Hepatocyte (in vitro differentiated cells): ENCODE measurements at regions not wholly inside any gene's neighbourhood (a gene's known extent, or its start where the extent isn't known, plus 50 kb on each side); places are given as distances from the start of the nearest gene placed in this dataset.

ENCODE experiments used
- DNase-seq: peaks from one replicate; pipeline ENCODE4 v3.0.0-alpha.2; 2016; ENCODE audit warnings: low spot score
- H2AFZ ChIP-seq: fragments of 200-600 bp; sonication (generic); 2 replicates; pipeline ENCODE4 v1.6.0; 2016; ENCODE audit warnings: antibody characterized with exemption, mild to moderate bottlenecking
- H3K27ac ChIP-seq: fragments of 200-600 bp; sonication (generic); 2 replicates; pipeline ENCODE4 v1.5.1; 2016; ENCODE audit warnings: mild to moderate bottlenecking
- H3K27me3 ChIP-seq: fragments of 200-600 bp; sonication (generic); 2 replicates; pipeline ENCODE4 v1.6.1; 2016
- H3K36me3 ChIP-seq: fragments of 200-600 bp; sonication (generic); replicated peaks from 2 replicates; pipeline ENCODE4 v1.5.1; 2016; ENCODE audit warnings: low read depth; ENCODE audit not compliant: insufficient read depth
- H3K4me1 ChIP-seq: fragments of 200-600 bp; sonication (generic); 2 replicates; pipeline ENCODE4 v1.5.1; 2016; ENCODE audit warnings: mild to moderate bottlenecking, moderate library complexity; ENCODE audit not compliant: insufficient read depth
- H3K4me2 ChIP-seq: fragments of 200-600 bp; sonication (generic); 2 replicates; pipeline ENCODE4 v1.6.0; 2016
- H3K4me3 ChIP-seq: fragments of 200-600 bp; sonication (generic); 2 replicates; pipeline ENCODE4 v1.5.1; 2016; ENCODE audit warnings: mild to moderate bottlenecking
- H3K79me2 ChIP-seq: fragments of 200-600 bp; sonication (generic); 2 replicates; pipeline ENCODE4 v1.6.0; 2017; ENCODE audit warnings: mild to moderate bottlenecking
- H3K9me2 ChIP-seq: fragments of 200-600 bp; sonication (generic); replicated peaks from 2 replicates; pipeline ENCODE4 v1.6.0; 2017; ENCODE audit warnings: mild to moderate bottlenecking; ENCODE audit not compliant: insufficient read depth
- H3K9me3 ChIP-seq: fragments of 200-600 bp; sonication (generic); 2 replicates; pipeline ENCODE4 v1.5.1; 2016; ENCODE audit warnings: low read depth, mild to moderate bottlenecking
- H4K20me1 ChIP-seq: fragments of 200-600 bp; sonication (generic); 2 replicates; pipeline ENCODE4 v1.6.0; 2016; ENCODE audit warnings: mild to moderate bottlenecking; ENCODE audit not compliant: insufficient read depth, poor library complexity, severe bottlenecking
- EZH2 ChIP-seq: fragments of 200-600 bp; sonication (generic); IDR thresholded peaks from 2 replicates; pipeline ENCODE4 v1.6.1; 2016; ENCODE audit warnings: antibody characterized with exemption, mild to moderate bottlenecking, borderline replicate concordance
- EZH2phosphoT487 ChIP-seq: fragments of 200-600 bp; sonication (generic); IDR thresholded peaks from one replicate; pipeline ENCODE4 v1.6.1; 2018; ENCODE audit warnings: antibody characterized with exemption, mild to moderate bottlenecking, low read depth, moderate library complexity; ENCODE audit not compliant: unreplicated experiment, severe bottlenecking
- WGBS: methylation state at CpG from one replicate; pipeline ENCODE4 v1.1.6; 2016; ENCODE audit warnings: low lambda C conversion rate; ENCODE audit errors: missing lambda C conversion rate; 5-methylcytosine and 5-hydroxymethylcytosine counted together
- TF ChIP-seq, protein P1 (sequence below): fragments of 200-600 bp; sonication (generic); IDR thresholded peaks from 2 replicates; pipeline ENCODE4 v1.5.1; 2016; ENCODE audit warnings: antibody characterized with exemption, mild to moderate bottlenecking; ENCODE audit not compliant: poor library complexity

- Histone ChIP-seq H2AFZ (no peak overlapping the region), H3K9me3 (no peaks in the 10 kb centered on the region), H3K4me3 (no peak overlapping the region), H3K79me2 (no peaks in the 10 kb centered on the region), H3K4me2 (no peak overlapping the region), H3K36me3 (no peaks in the 10 kb centered on the region), H3K27me3 (no peaks in the 10 kb centered on the region), H3K4me1 (no peaks in the 10 kb centered on the region), H3K9me2 (no peaks in the 10 kb centered on the region), H3K27ac (no peak overlapping the region), H4K20me1 (no peaks in the 10 kb centered on the region)
- no peak for DNase-seq
- WGBS = 71% methylated on average over 4 of the region's 4 CpGs
- TF ChIP-seq, protein P1, sequence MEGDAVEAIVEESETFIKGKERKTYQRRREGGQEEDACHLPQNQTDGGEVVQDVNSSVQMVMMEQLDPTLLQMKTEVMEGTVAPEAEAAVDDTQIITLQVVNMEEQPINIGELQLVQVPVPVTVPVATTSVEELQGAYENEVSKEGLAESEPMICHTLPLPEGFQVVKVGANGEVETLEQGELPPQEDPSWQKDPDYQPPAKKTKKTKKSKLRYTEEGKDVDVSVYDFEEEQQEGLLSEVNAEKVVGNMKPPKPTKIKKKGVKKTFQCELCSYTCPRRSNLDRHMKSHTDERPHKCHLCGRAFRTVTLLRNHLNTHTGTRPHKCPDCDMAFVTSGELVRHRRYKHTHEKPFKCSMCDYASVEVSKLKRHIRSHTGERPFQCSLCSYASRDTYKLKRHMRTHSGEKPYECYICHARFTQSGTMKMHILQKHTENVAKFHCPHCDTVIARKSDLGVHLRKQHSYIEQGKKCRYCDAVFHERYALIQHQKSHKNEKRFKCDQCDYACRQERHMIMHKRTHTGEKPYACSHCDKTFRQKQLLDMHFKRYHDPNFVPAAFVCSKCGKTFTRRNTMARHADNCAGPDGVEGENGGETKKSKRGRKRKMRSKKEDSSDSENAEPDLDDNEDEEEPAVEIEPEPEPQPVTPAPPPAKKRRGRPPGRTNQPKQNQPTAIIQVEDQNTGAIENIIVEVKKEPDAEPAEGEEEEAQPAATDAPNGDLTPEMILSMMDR = no peak
- no peak for TF ChIP-seq EZH2
- no peak for TF ChIP-seq EZH2phosphoT487
Observed at GRCh38 chr12:97666263-97666662, 203.7 kb downstream of the RMST start.

DNA sequence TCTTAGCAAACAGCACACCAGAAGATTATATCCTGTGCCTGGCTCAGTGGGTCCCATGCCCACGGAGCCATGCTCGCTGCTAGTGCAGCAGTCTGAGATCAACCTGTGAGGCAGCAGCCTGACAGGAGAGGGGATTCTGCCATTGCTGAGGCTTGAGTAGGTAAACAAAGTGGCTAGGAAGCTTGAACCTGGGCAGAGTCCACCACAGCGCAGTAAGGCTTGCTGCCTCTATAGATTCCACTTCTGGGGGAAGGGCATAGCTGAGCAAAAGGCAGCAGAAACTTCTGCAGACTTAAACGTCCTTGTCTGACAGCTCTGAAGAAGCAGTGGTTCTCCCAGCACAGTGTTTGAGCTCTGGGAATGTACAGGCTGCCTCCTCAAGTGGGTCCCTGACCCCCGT lies 210.3 kb downstream of the RMST start:
- DNase-seq = no peak
- TF ChIP-seq EZH2phosphoT487 (no peak), EZH2 (no peak)
- TF ChIP-seq, protein P1 = no peak
- Histone ChIP-seq H3K4me1 (no peaks in the 10 kb centered on the region), H3K36me3 (no peaks in the 10 kb centered on the region), H3K4me2 (no peak overlapping the region), H4K20me1 (no peaks in the 10 kb centered on the region), H2AFZ (no peak overlapping the region), H3K79me2 (no peaks in the 10 kb centered on the region), H3K4me3 (no peak overlapping the region), H3K27ac (no peak overlapping the region), H3K9me2 (no peaks in the 10 kb centered on the region), H3K9me3 (no peaks in the 10 kb centered on the region), H3K27me3 (no peaks in the 10 kb centered on the region)
- WGBS = 71% methylated on average over 5 of the region's 5 CpGs

DNA sequence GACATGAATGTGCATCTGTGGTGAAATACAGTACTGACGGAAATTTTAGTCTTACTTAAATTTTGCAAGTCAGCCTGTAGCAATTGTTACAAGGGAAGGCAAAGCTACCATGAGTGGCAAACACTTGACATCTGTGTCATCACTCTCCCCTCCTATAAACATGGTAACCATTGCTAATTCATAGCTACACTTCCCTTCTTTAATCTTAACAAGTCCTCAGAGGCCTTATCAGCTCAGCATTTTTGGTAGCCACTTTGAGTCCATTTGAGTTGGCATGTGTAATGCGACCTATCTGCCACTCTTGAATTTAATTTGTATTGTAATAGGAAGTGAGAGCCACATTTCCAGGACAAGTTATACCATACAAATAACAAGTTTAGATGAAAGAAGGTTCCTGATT lies 218.1 kb downstream of the RMST start:
- Histone ChIP-seq H3K79me2 (no peaks in the 10 kb centered on the region), H3K27me3 (no peaks in the 10 kb centered on the region), H4K20me1 (no peaks in the 10 kb centered on the region), H3K4me3 (no peak overlapping the region), H3K4me2 (no peak overlapping the region), H3K9me2 (no peaks in the 10 kb centered on the region), H3K4me1 (no peaks in the 10 kb centered on the region), H3K9me3 (no peaks in the 10 kb centered on the region), H2AFZ (no peak overlapping the region), H3K36me3 (no peaks in the 10 kb centered on the region), H3K27ac (no peak overlapping the region)
- TF ChIP-seq EZH2 (no peak), EZH2phosphoT487 (no peak)
- TF ChIP-seq, protein P1 = no peak
- no peak for DNase-seq
- 67% methylated on average over 2 of the region's 2 CpGs for WGBS
